Trophoblast cell (in vitro differentiated cells and primary cell): ENCODE measurements at regions not wholly inside any gene's neighbourhood (a gene's known extent, or its start where the extent isn't known, plus 50 kb on each side); places are given as distances from the start of the nearest gene placed in this dataset.
A peak's percentile ranks its signal among the peaks of the same experiment; 100 is the strongest.
"Not testable (repeated sequence)": the region's sequence is repeated elsewhere in the genome, so short reads cannot be mapped to it uniquely, and the experiment has no call there.

ENCODE experiments used
- DNase-seq, 2 donors: peaks; one replicate each; pipeline ENCODE4 v3.0.0-alpha.2; 2016
- H2AFZ ChIP-seq: 2 replicates; pipeline ENCODE4 v1.6.1; 2013; ENCODE audit warnings: low read length, moderate library complexity, mild to moderate bottlenecking; ENCODE audit not compliant: insufficient read depth, poor library complexity
- H2AK5ac ChIP-seq: 2 replicates; pipeline ENCODE4 v1.6.1; 2013; ENCODE audit warnings: mild to moderate bottlenecking, low read length
- H2BK120ac ChIP-seq: 2 replicates; pipeline ENCODE4 v1.6.1; 2013; ENCODE audit warnings: low read length, mild to moderate bottlenecking, moderate library complexity; ENCODE audit not compliant: insufficient read depth, poor library complexity
- H2BK12ac ChIP-seq: 2 replicates; pipeline ENCODE4 v1.6.1; 2013; ENCODE audit warnings: mild to moderate bottlenecking, low read length, moderate library complexity
- H2BK5ac ChIP-seq: 2 replicates; pipeline ENCODE4 v1.6.1; 2013; ENCODE audit warnings: low read length, low read depth, moderate library complexity, mild to moderate bottlenecking; ENCODE audit not compliant: poor library complexity
- H3K14ac ChIP-seq: 2 replicates; pipeline ENCODE4 v1.6.1; 2013; ENCODE audit warnings: mild to moderate bottlenecking, low read length
- H3K18ac ChIP-seq: 2 replicates; pipeline ENCODE4 v1.6.1; 2013; ENCODE audit warnings: mild to moderate bottlenecking, low read length
- H3K23ac ChIP-seq: 2 replicates; pipeline ENCODE4 v1.6.1; 2013; ENCODE audit warnings: low read length
- H3K27ac ChIP-seq: 2 replicates; pipeline ENCODE4 v1.5.1; 2013; ENCODE audit warnings: low read depth, mild to moderate bottlenecking, inconsistent platforms, low read length, moderate library complexity
- H3K27me3 ChIP-seq: 2 replicates; pipeline ENCODE4 v1.6.1; 2013; ENCODE audit warnings: inconsistent platforms, mild to moderate bottlenecking, low read length, moderate library complexity; ENCODE audit not compliant: insufficient read depth
- H3K36me3 ChIP-seq, 2 experiments: 1 replicate in 1 of 2; 2 replicates in 1 of 2; pipeline ENCODE4 v1.6.1; 2013; ENCODE audit warnings: low read length in 2 of 2, mild to moderate bottlenecking in 2 of 2, moderate library complexity in 1 of 2; ENCODE audit not compliant: insufficient read depth in 2 of 2, control insufficient read depth in 1 of 2
- H3K4ac ChIP-seq: 2 replicates; pipeline ENCODE4 v1.6.1; 2013; ENCODE audit warnings: low read depth, mild to moderate bottlenecking, low read length, moderate library complexity
- H3K4me1 ChIP-seq, 2 experiments: 1 replicate in 1 of 2; 2 replicates in 1 of 2; pipeline ENCODE4 v1.6.1; 2013; ENCODE audit warnings: low read length in 2 of 2, mild to moderate bottlenecking in 2 of 2, moderate library complexity in 1 of 2; ENCODE audit not compliant: insufficient read depth in 2 of 2, control insufficient read depth in 1 of 2
- H3K4me2 ChIP-seq: 2 replicates; pipeline ENCODE4 v1.6.1; 2013; ENCODE audit warnings: inconsistent platforms, mild to moderate bottlenecking, low read length, moderate library complexity
- H3K4me3 ChIP-seq: 2 replicates; pipeline ENCODE4 v1.5.1; 2013; ENCODE audit warnings: mild to moderate bottlenecking, low read depth, low read length, inconsistent platforms
- H3K79me1 ChIP-seq: one replicate; pipeline ENCODE4 v1.6.1; 2013; ENCODE audit warnings: low read length
- H3K79me2 ChIP-seq: 2 replicates; pipeline ENCODE4 v1.6.1; 2013; ENCODE audit warnings: low read length, mild to moderate bottlenecking; ENCODE audit not compliant: control insufficient read depth, insufficient read depth, poor library complexity
- H3K9ac ChIP-seq: 2 replicates; pipeline ENCODE4 v1.6.1; 2013; ENCODE audit warnings: mild to moderate bottlenecking, low read length
- H3K9me3 ChIP-seq: 2 replicates; pipeline ENCODE4 v1.6.1; 2013; ENCODE audit warnings: low read depth, mild to moderate bottlenecking, control low read depth, inconsistent platforms, low read length; ENCODE audit not compliant: insufficient read depth
- H4K12ac ChIP-seq: 2 replicates; pipeline ENCODE4 v1.6.1; 2013; ENCODE audit warnings: low read depth, mild to moderate bottlenecking, low read length, moderate library complexity
- H4K8ac ChIP-seq: 2 replicates; pipeline ENCODE4 v1.6.1; 2013; ENCODE audit warnings: low read depth, mild to moderate bottlenecking, low read length, moderate library complexity
- H4K91ac ChIP-seq: one replicate; pipeline ENCODE4 v1.6.1; 2013; ENCODE audit warnings: low read depth, mild to moderate bottlenecking, low read length, moderate library complexity
- WGBS: extraction: QIAGEN DNeasy Blood & Tissue Kit; methylation state at CpG from one replicate; pipeline ENCODE4 v1.1.7; 2013; ENCODE audit warnings: missing lambda C conversion rate; ENCODE audit not compliant: insufficient read length, insufficient coverage; ENCODE audit errors: extremely low coverage; 5-methylcytosine and 5-hydroxymethylcytosine counted together

DNA sequence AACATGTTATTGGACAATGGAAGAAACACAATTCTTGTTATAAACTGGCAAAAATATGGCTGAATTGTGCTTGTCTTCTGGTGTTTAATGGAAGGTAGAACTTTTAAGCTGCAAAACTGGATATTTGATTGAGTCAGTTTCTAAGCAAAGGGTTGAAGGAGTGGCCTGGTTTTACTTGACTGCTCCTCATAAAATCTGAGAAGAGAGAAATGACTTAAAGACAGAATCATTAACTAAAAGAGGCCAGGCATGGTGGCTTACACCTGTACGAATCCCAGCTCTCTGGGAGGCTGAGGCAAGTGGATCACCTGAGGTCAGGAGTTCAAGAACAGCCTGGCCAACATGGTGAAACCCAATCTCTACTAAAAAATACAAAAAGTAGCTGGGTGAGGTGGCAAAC is 770.7 kb downstream of the CDH11 start:
- Histone ChIP-seq H2BK120ac (no peak overlapping the region), H3K4me2 (no peak overlapping the region), H3K27ac (no peak overlapping the region), H3K9ac (no peak overlapping the region), H3K27me3 (no peaks in the 10 kb centered on the region), H2AFZ (no peak overlapping the region), H3K14ac (no peak overlapping the region), H3K23ac (no peak overlapping the region), H2BK12ac (no peak overlapping the region), H3K18ac (no peak overlapping the region), H3K4me1 (no peaks in the 10 kb centered on the region), H3K4me3 (no peak overlapping the region), H2AK5ac (no peak overlapping the region), H3K79me2 (no peaks in the 10 kb centered on the region), H4K12ac (no peak overlapping the region), H3K9me3 (no peaks in the 10 kb centered on the region), H3K79me1 (no peaks in the 10 kb centered on the region), H4K8ac (no peak overlapping the region), H4K91ac (no peak overlapping the region), H3K4ac (no peak overlapping the region), H2BK5ac (no peak overlapping the region), H3K36me3 (no peaks in the 10 kb centered on the region)
- no peak for DNase-seq
- WGBS: no CpG with 5 or more reads among the region's 1 CpG

DNA sequence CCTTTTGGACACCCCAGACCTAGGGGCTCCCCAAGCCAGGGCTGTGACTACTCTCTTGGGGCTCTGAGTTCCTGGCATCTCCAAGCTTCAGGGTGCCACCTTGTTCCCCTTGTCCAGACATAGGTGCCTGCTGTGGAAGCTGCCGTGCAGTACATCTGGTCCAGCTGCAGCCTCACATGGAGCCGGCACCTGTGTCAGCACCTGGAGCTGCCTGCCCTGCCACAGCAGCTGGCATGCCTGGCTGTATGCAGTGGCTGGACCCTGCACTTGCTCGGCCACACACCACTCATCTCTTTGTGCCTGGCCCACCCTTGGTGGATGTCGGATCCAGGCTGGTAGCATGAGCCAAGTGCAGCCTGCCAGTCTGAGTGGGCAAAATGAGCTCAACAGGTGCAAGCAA is 775.8 kb downstream of the CDH11 start:
- Histone ChIP-seq H3K79me1 (no peaks in the 10 kb centered on the region), H3K14ac (no peak overlapping the region), H3K4me2 (no peak overlapping the region), H3K4me1 (no peaks in the 10 kb centered on the region), H3K4ac (no peak overlapping the region), H2BK120ac (no peak overlapping the region), H2BK12ac (no peak overlapping the region), H3K79me2 (no peaks in the 10 kb centered on the region), H3K23ac (no peak overlapping the region), H4K91ac (no peak overlapping the region), H4K8ac (no peak overlapping the region), H2AFZ (no peak overlapping the region), H3K27me3 (no peaks in the 10 kb centered on the region), H3K18ac (no peak overlapping the region), H3K9me3 (peaks cover 3% of the 10 kb centered on the region), H3K9ac (no peak overlapping the region), H2AK5ac (no peak overlapping the region), H4K12ac (no peak overlapping the region), H3K36me3 (no peaks in the 10 kb centered on the region), H2BK5ac (no peak overlapping the region), H3K27ac (no peak overlapping the region), H3K4me3 (peak overlapping the region; percentile 33)
- DNase-seq: no peak
- no CpG with 5 or more reads among the region's 4 CpGs for WGBS

GRCh38 chr16:64345142-64345541 is 776.7 kb downstream of the CDH11 start:
- no CpG with 5 or more reads among the region's 6 CpGs for WGBS
- Histone ChIP-seq H3K4ac (no peak overlapping the region), H3K79me1 (no peaks in the 10 kb centered on the region)

DNA sequence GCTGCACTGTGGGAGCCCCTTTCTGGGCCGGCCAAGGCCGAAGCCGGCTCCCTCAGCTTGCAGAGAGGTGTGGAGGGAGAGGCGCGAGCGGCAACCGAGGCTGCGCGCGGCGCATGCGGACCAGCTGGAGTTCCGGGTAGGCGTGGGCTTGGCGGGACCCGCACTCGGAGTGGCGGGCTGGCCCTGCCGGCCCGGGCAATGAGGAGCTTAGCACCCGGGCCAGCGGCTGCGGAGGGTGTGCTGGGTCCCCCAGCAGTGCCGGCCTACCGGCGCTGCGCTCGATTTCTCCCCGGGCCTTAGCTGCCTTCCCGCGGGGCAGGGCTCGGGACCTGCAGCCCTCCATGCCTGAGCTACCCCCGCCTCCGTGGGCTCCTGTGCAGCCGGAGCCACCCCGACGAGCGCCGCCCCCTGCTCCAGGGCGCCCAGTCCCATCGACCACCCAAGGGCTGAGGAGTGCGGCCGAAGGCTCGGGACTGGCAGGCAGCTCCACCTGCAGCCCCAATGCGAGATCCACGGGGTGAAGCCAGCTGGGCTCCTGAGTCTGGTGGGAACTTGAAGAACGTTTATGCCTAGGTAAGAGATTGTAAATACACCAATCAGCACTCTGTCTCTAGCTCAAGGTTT is 777.9 kb downstream of the CDH11 start:
- H3K4ac ChIP-seq, H2BK12ac ChIP-seq, H4K8ac ChIP-seq, H3K9ac ChIP-seq, H3K4me3 ChIP-seq, H4K12ac ChIP-seq, DNase-seq, H2AK5ac ChIP-seq, H4K91ac ChIP-seq, H2AFZ ChIP-seq, H3K4me2 ChIP-seq, H3K4me1 ChIP-seq, H3K79me1 ChIP-seq, H3K18ac ChIP-seq, H3K23ac ChIP-seq, H3K9me3 ChIP-seq, H3K79me2 ChIP-seq, H3K14ac ChIP-seq, H3K36me3 ChIP-seq, H3K27me3 ChIP-seq, H2BK5ac ChIP-seq, H2BK120ac ChIP-seq, H3K27ac ChIP-seq: not testable (repeated sequence)
- no CpG with 5 or more reads among the region's 47 CpGs for WGBS

More at GRCh38 chr16:64345142-64345541, 776.7 kb downstream of the CDH11 start:
- H3K79me2 ChIP-seq: no peaks in the 10 kb centered on the region
- no peaks in the 10 kb centered on the region for H3K36me3 ChIP-seq
- no peak overlapping the region for H2BK120ac ChIP-seq
- no peak overlapping the region for H3K14ac ChIP-seq
- H4K91ac ChIP-seq: no peak overlapping the region
- H3K4me1 ChIP-seq: no peaks in the 10 kb centered on the region
- H3K27me3 ChIP-seq: no peaks in the 10 kb centered on the region
- H2AFZ ChIP-seq: no peak overlapping the region
- no peak overlapping the region for H3K23ac ChIP-seq
- H3K4me2 ChIP-seq: no peak overlapping the region
- no peak overlapping the region for H3K4me3 ChIP-seq
- H3K27ac ChIP-seq: no peak overlapping the region
- no peak overlapping the region for H2AK5ac ChIP-seq
- H4K12ac ChIP-seq: no peak overlapping the region
- no peak overlapping the region for H3K18ac ChIP-seq
- no peak overlapping the region for H4K8ac ChIP-seq
- H2BK5ac ChIP-seq: no peak overlapping the region
- H2BK12ac ChIP-seq: no peak overlapping the region
- H3K9me3 ChIP-seq: peaks cover 3% of the 10 kb centered on the region
- no peak overlapping the region for H3K9ac ChIP-seq
- DNase-seq: no peak
